ENCODE measurements at regions not wholly inside any gene's neighbourhood (a gene's known extent, or its start where the extent isn't known, plus 50 kb on each side); places are given as distances from the start of the nearest gene placed in this dataset.

DNA sequence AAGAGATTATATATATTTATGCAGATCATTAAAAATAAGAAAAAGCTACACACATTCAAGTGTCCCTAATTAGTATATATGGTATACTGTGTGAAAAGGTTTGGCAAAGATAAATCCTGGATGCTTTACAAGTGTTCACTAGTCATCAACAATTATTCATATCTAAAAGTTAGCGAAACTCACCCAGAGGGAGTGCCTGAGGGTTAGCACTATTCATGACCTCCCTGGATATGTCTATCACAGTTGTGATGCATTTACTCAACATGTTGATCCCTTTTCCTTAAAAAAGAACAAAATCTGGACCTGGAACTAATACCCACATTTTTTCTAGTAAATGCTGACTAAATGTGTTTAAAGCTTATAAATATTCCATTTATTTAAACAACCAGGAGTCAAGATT is 273.0 kb upstream of the SMC2 start:
- H3K27ac ChIP-seq (ENCODE audit: low read length) = no peak overlapping the region
- no peak for ATAC-seq
- intact Hi-C loops (cut with DNase I) = no loop called here
- no peaks in the 10 kb centered on the region for H3K4me1 ChIP-seq (ENCODE audit: control insufficient read depth, insufficient read depth, low read length)
- DNase-seq = no peak
- H3K9me3 ChIP-seq (ENCODE audit: control insufficient read depth, low read length) = no peaks in the 10 kb centered on the region
- no peak overlapping the region for H3K4me3 ChIP-seq (ENCODE audit: low read length)
- 60% methylated on average over 1 of the region's 1 CpG for WGBS
- H3K27me3 ChIP-seq (ENCODE audit: control insufficient read depth, insufficient read depth) = no peaks in the 10 kb centered on the region

DNA sequence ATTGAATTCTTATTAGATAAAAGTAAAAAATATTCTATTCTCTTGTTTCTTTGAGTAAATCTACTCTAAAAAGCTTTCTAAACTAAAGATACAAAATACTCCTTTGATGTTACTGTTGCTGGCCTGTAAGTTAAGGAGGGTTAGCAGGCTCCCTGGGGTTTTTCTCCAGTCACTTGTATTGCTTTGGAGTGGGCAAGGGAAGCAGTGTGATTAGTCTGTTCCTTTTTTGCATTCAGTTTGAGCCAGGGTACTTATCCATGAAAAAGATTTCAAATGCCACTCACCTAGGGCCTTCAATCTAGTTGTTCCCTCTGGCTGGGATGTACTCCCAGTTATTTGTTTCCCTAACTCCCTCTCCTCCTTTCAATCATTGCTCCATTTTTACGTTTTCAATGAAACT is 256.2 kb upstream of the SMC2 start:
- Histone ChIP-seq H3K27ac (ENCODE audit: low read length) (no peak overlapping the region), H3K9me3 (ENCODE audit: control insufficient read depth, low read length) (no peaks in the 10 kb centered on the region), H3K27me3 (ENCODE audit: control insufficient read depth, insufficient read depth) (no peaks in the 10 kb centered on the region), H3K4me1 (ENCODE audit: control insufficient read depth, insufficient read depth, low read length) (no peaks in the 10 kb centered on the region), H3K4me3 (ENCODE audit: low read length) (no peak overlapping the region)
- intact Hi-C loops (cut with DNase I) = no loop called here
- no peak for ATAC-seq
- no peak for DNase-seq
- 57% methylated on average over 1 of the region's 1 CpG for WGBS

DNA sequence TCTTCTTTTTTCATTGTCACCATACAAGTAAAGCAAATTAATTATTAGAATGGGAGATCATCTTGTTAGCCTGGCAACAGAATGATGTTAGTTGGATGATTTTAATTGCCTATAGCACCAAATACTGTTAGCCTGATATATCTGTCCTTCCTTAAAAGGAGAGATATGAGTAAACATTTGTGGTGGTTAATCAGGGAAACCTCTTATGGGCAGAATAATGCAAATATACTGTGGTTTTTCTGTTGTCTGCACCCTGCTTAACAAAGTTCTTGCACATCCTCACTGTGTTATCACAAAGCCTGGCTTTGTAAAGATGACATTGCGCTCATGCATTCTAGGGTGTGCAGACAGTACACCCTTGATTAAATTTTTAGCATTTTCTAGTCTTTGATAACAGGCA is 254.9 kb upstream of the SMC2 start:
- no peak overlapping the region for H3K27ac ChIP-seq (ENCODE audit: low read length)
- DNase-seq (no peak), ATAC-seq (no peak)
- intact Hi-C loops (cut with DNase I) = no loop called here
- no peaks in the 10 kb centered on the region for H3K4me1 ChIP-seq (ENCODE audit: control insufficient read depth, insufficient read depth, low read length)
- no peak overlapping the region for H3K4me3 ChIP-seq (ENCODE audit: low read length)
- no peaks in the 10 kb centered on the region for H3K9me3 ChIP-seq (ENCODE audit: control insufficient read depth, low read length)
- 53% methylated on average over 1 of the region's 1 CpG for WGBS
- no peaks in the 10 kb centered on the region for H3K27me3 ChIP-seq (ENCODE audit: control insufficient read depth, insufficient read depth)

DNA sequence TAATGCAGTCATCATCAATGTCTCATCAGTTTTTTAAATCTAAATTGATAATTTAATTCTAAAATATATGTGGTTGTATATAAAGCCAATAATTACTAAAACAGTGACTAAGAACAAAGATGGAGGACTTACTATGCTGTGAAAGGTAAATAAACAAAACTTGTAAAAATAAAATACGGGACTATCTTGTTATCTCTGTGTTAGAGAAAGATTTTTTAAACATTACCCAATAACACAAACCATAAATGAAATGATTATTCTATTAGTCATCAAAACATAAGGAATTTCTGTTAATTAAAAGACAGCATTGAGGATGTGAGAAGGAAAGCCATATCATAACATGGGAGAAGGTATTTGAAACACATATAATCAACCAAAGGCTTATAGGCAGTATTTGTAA is 226.2 kb upstream of the SMC2 start:
- H3K27ac ChIP-seq (ENCODE audit: low read length) = no peak overlapping the region
- H3K9me3 ChIP-seq (ENCODE audit: control insufficient read depth, low read length) = no peaks in the 10 kb centered on the region
- ATAC-seq (no peak), DNase-seq (no peak)
- no peaks in the 10 kb centered on the region for H3K4me1 ChIP-seq (ENCODE audit: control insufficient read depth, insufficient read depth, low read length)
- H3K4me3 ChIP-seq (ENCODE audit: low read length) = no peak overlapping the region
- intact Hi-C loops (cut with DNase I) = no loop called here
- H3K27me3 ChIP-seq (ENCODE audit: control insufficient read depth, insufficient read depth) = no peaks in the 10 kb centered on the region
- 61% methylated on average over 1 of the region's 1 CpG for whole genome bisulfite sequencing

DNA sequence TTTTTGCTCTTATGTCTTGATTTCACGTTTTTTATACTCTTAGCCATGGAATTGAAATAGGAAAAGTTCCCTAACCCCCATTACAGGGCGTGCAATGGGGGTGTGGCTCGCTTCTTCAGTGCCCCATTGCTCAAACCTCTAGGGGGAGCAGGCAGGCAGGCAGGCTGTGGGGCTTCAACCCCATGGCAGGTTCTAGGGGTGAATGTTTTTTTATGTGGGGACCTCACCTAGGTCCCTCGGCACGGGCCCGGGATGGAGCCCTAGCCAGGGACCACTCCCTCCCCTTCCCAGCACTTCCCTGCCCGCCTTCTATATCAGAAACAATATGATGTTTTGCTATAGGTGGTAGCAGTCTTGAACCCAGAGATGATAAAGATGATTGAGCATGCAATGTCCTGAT is 221.3 kb upstream of the SMC2 start:
- intact Hi-C loops (cut with DNase I) = no loop called here
- 76% methylated on average over 7 of the region's 7 CpGs for WGBS
- H3K4me3 ChIP-seq (ENCODE audit: low read length) = no peak overlapping the region

DNA sequence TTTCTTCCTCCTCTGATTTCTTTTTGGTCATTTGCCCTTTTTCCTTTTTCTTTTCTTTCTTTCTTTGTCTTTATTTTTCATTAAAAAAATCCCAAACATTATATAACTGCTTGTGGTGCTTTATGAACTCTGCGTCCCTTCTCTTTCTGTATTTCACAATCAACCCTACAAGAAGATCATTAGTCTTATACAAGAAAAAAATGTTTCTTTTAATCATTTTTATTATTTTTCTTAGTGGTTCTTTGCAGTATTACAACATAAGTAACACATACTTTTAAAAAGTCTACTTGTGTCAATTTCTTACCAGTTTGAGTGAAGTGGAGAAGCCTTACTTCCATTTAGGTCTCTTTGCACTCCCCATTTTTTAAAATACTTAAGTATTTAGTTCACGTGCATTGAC is 212.7 kb upstream of the SMC2 start:
- H3K9me3 ChIP-seq (ENCODE audit: control insufficient read depth, low read length) = no peaks in the 10 kb centered on the region
- 92% methylated on average over 2 of the region's 2 CpGs for WGBS
- H3K27ac ChIP-seq (ENCODE audit: low read length) = no peak overlapping the region
- intact Hi-C loops (cut with DNase I) = no loop called here
- no peaks in the 10 kb centered on the region for H3K4me1 ChIP-seq (ENCODE audit: control insufficient read depth, insufficient read depth, low read length)
- ATAC-seq = no peak
- no peak overlapping the region for H3K4me3 ChIP-seq (ENCODE audit: low read length)
- no peak for DNase-seq
- no peaks in the 10 kb centered on the region for H3K27me3 ChIP-seq (ENCODE audit: control insufficient read depth, insufficient read depth)

More for the DNA sequence above, 221.3 kb upstream of the SMC2 start:
- ATAC-seq = no peak
- Histone ChIP-seq H3K27me3 (ENCODE audit: control insufficient read depth, insufficient read depth) (no peaks in the 10 kb centered on the region), H3K9me3 (ENCODE audit: control insufficient read depth, low read length) (no peaks in the 10 kb centered on the region), H3K4me1 (ENCODE audit: control insufficient read depth, insufficient read depth, low read length) (no peaks in the 10 kb centered on the region), H3K27ac (ENCODE audit: low read length) (no peak overlapping the region)
- DNase-seq = no peak

DNA sequence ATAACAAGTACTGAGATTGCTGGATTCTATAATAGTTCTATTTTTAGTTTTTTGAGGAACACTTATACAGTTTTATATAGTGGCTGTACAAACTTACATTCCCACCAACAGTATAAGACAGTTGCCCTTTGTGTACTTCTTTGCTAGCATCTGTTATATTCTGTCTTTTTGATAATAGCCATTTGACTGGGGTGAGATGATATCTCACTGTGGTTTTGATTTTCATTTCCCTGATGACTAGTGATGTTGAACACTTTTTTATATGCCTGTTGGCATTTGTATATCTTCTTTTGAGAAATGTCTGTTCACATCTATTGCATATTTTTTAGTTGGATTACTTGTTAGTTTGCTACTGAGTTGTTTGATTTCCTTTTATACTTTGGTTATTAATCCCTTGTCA is 204.1 kb upstream of the SMC2 start:
- intact Hi-C loops (cut with DNase I) = no loop called here
- H3K4me3 ChIP-seq (ENCODE audit: low read length) = no peak overlapping the region
- DNase-seq = no peak
- no peaks in the 10 kb centered on the region for H3K9me3 ChIP-seq (ENCODE audit: control insufficient read depth, low read length)
- no peak overlapping the region for H3K27ac ChIP-seq (ENCODE audit: low read length)
- no peak for ATAC-seq
- no peaks in the 10 kb centered on the region for H3K4me1 ChIP-seq (ENCODE audit: control insufficient read depth, insufficient read depth, low read length)
- no peaks in the 10 kb centered on the region for H3K27me3 ChIP-seq (ENCODE audit: control insufficient read depth, insufficient read depth)

DNA sequence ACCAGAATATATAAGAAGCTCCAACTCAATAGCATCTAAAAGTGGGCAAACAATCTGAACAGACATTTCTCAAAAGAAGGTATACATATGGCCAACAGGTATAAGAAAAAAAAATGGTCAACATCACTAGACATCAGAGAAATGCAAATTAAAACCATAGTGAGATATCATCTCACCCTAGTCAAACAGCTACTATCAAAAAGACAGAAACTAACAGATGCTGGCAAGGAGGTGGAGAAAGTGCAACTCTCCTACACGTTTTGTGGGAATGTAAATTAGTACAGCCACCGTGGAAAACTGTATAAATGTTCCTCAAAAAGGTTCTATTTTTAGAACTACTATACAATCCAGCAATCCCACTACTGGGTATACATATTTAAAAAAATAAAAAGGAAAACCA is 199.9 kb upstream of the SMC2 start:
- ATAC-seq (no peak), DNase-seq (no peak)
- 44% methylated on average over 2 of the region's 2 CpGs for WGBS
- Histone ChIP-seq H3K4me3 (ENCODE audit: low read length) (no peak overlapping the region), H3K4me1 (ENCODE audit: control insufficient read depth, insufficient read depth, low read length) (no peaks in the 10 kb centered on the region), H3K27ac (ENCODE audit: low read length) (no peak overlapping the region), H3K9me3 (ENCODE audit: control insufficient read depth, low read length) (no peaks in the 10 kb centered on the region), H3K27me3 (ENCODE audit: control insufficient read depth, insufficient read depth) (no peaks in the 10 kb centered on the region)
- intact Hi-C loops (cut with DNase I) = no loop called here

DNA sequence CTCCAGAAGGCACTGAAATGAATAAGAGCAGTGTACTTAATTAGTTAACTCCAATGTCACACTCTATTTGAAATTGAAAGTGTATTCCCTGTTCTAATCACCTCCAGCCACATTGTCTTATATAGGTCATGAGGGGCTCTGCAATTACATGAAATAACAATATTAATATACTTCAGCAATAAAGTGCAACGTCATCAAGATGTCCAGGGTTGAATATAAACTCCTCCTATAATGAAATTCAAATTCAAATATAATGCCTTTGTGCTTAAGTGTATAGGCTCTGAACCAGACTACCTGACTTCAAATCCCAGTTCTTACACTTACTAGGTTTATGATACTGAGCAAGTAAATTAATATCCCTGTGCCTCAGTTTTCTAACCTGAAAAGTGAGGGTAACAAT is 195.6 kb upstream of the SMC2 start:
- H3K27ac ChIP-seq (ENCODE audit: low read length) = no peak overlapping the region
- no peaks in the 10 kb centered on the region for H3K9me3 ChIP-seq (ENCODE audit: control insufficient read depth, low read length)
- ATAC-seq = no peak
- no peak for DNase-seq
- no peaks in the 10 kb centered on the region for H3K27me3 ChIP-seq (ENCODE audit: control insufficient read depth, insufficient read depth)
- H3K4me3 ChIP-seq (ENCODE audit: low read length) = no peak overlapping the region
- no peaks in the 10 kb centered on the region for H3K4me1 ChIP-seq (ENCODE audit: control insufficient read depth, insufficient read depth, low read length)
- intact Hi-C loops (cut with DNase I) = no loop called here
- WGBS = 42% methylated on average over 1 of the region's 1 CpG

DNA sequence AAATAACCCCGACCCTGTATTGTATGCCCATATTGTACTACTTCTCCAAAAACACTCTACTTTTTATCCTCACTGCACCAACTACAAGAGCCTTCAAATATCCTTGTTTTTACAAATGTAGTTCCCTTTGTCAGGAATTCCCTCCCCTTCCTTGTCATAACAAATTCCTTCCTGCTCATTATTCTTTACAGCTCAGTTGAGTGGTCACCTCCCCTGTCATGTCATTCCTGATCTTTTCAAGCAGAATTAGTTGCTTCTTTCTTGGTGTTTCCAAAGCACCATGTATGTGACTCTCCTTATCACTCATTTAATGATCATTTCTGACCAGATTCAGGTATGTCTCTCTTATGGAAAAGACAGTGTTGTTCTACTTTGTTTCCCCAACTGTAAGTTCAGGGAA is 194.2 kb upstream of the SMC2 start:
- H3K9me3 ChIP-seq (ENCODE audit: control insufficient read depth, low read length) = no peaks in the 10 kb centered on the region
- no peaks in the 10 kb centered on the region for H3K27me3 ChIP-seq (ENCODE audit: control insufficient read depth, insufficient read depth)
- no peak overlapping the region for H3K27ac ChIP-seq (ENCODE audit: low read length)
- no peak for DNase-seq
- WGBS = 49% methylated on average over 1 of the region's 1 CpG
- intact Hi-C loops (cut with DNase I) = no loop called here
- no peaks in the 10 kb centered on the region for H3K4me1 ChIP-seq (ENCODE audit: control insufficient read depth, insufficient read depth, low read length)
- no peak for ATAC-seq
- H3K4me3 ChIP-seq (ENCODE audit: low read length) = no peak overlapping the region

DNA sequence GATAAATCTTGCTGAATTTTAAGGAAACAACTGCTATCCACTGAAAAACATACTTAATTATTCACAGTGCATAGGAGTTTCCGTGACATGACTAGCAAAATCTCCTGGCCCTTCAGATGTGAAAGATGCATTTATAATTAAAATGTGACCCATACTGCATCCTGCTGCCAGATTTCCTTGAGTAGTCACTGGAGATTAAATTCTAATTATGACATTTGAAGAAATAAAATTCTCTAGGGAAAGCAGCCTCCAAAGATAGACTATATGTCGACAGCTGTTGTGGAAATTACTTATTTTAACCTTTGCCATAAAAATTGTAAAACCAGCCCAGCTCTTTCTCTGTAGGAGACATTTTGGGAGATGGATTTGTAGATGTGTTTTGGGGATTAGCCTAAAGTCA is 193.6 kb upstream of the SMC2 start:
- H3K4me3 ChIP-seq (ENCODE audit: low read length) = no peak overlapping the region
- H3K9me3 ChIP-seq (ENCODE audit: control insufficient read depth, low read length) = no peaks in the 10 kb centered on the region
- DNase-seq (no peak), ATAC-seq (no peak)
- H3K27ac ChIP-seq (ENCODE audit: low read length) = no peak overlapping the region
- no peaks in the 10 kb centered on the region for H3K4me1 ChIP-seq (ENCODE audit: control insufficient read depth, insufficient read depth, low read length)
- WGBS = 39% methylated on average over 2 of the region's 2 CpGs
- H3K27me3 ChIP-seq (ENCODE audit: control insufficient read depth, insufficient read depth) = no peaks in the 10 kb centered on the region
- intact Hi-C loops (cut with DNase I) = no loop called here

DNA sequence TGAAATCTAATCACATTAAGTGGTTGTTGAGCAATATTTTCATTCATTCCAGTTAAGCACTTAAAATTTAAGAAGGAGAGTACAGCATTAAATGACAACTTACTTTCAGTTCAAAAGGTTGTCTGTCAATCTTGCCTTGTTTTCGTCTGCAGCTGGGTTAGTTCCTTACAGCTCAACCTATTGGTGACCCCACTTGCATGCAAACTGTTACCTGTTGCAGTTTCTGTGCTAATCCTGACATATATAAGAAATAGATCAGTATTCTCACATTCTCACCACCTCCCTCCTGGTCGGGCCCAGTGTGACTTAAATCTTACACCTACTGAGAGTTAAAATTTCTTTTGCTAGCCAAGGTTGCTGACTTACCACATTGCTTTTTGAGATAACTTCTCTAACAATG is 191.8 kb upstream of the SMC2 start:
- H3K9me3 ChIP-seq (ENCODE audit: control insufficient read depth, low read length) = no peaks in the 10 kb centered on the region
- DNase-seq (no peak), ATAC-seq (no peak)
- 79% methylated on average over 2 of the region's 2 CpGs for WGBS
- H3K4me3 ChIP-seq (ENCODE audit: low read length) = no peak overlapping the region
- intact Hi-C loops (cut with DNase I) = no loop called here
- H3K27me3 ChIP-seq (ENCODE audit: control insufficient read depth, insufficient read depth) = no peaks in the 10 kb centered on the region
- H3K27ac ChIP-seq (ENCODE audit: low read length) = no peak overlapping the region
- no peaks in the 10 kb centered on the region for H3K4me1 ChIP-seq (ENCODE audit: control insufficient read depth, insufficient read depth, low read length)

Measured in right cardiac atrium (tissue), 5 donors.